HepG2 (cell line): ENCODE measurements at regions not wholly inside any gene's neighbourhood (a gene's known extent, or its start where the extent isn't known, plus 50 kb on each side); places are given as distances from the start of the nearest gene placed in this dataset.
A peak's percentile ranks its signal among the peaks of the same experiment; 100 is the strongest.

ENCODE experiments used
- FOXP4 ChIP-seq: sonication (generic); formaldehyde crosslinking; IDR thresholded peaks from 2 replicates; pipeline ENCODE4 v1.4.0; 2020; ENCODE audit warnings: missing genetic modification reagents
- HES4 ChIP-seq: sonication (generic); formaldehyde crosslinking; IDR thresholded peaks from 2 replicates; pipeline ENCODE4 v1.9.0; 2021; ENCODE audit warnings: mild to moderate bottlenecking, missing genetic modification reagents, borderline replicate concordance
- HHEX ChIP-seq: IDR thresholded peaks from 2 replicates; pipeline ENCODE4 v1.6.1; 2016; ENCODE audit warnings: control low read depth
- HMG20B ChIP-seq: conservative IDR thresholded peaks from 2 replicates; pipeline ENCODE4 v1.6.1; 2016; ENCODE audit warnings: missing genetic modification reagents, missing compliant biosample characterization
- HNRNPUL1 ChIP-seq: fragments of 200-400 bp; formaldehyde crosslinking; IDR thresholded peaks from 2 replicates; pipeline ENCODE4 v1.6.1; 2017; ENCODE audit warnings: low read depth, mild to moderate bottlenecking, low read length, moderate library complexity
- JUNB ChIP-seq: sonication (generic); formaldehyde crosslinking; IDR thresholded peaks from 2 replicates; pipeline ENCODE4 v1.8.0; 2022; ENCODE audit warnings: missing genetic modification reagents, mild to moderate bottlenecking, borderline replicate concordance
- MAFK ChIP-seq, 2 experiments: IDR thresholded peaks in 1 of 2; conservative IDR thresholded peaks in 1 of 2; 2 replicates each; pipeline ENCODE4 v1.6.1; 2011; ENCODE audit warnings: improper control_type of control experiment in 2 of 2, low read length in 2 of 2
- NFE2L2 ChIP-seq: fragments of 150-350 bp; IDR thresholded peaks from 2 replicates; pipeline ENCODE4 v1.6.1; 2014; ENCODE audit warnings: low read length
- NFYC ChIP-seq: IDR thresholded peaks from 2 replicates; pipeline ENCODE4 v1.6.1; 2016; ENCODE audit warnings: missing genetic modification reagents, missing compliant biosample characterization
- NR0B2 ChIP-seq: sonication (generic); formaldehyde crosslinking; IDR thresholded peaks from 2 replicates; pipeline ENCODE4 v1.4.0; 2020; ENCODE audit warnings: mild to moderate bottlenecking, missing genetic modification reagents
- SAP130 ChIP-seq: IDR thresholded peaks from 2 replicates; pipeline ENCODE4 v1.6.1; 2016; ENCODE audit warnings: low read depth
- SMYD3 ChIP-seq: sonication (generic); formaldehyde crosslinking; IDR thresholded peaks from 2 replicates; pipeline ENCODE4 v1.8.1; 2023; ENCODE audit warnings: mild to moderate bottlenecking, missing genetic modification reagents
- SRSF1 ChIP-seq: fragments of 200-400 bp; formaldehyde crosslinking; optimal IDR thresholded peaks from 2 replicates; pipeline ENCODE3; 2017; ENCODE audit warnings: mild to moderate bottlenecking, low read depth, low read length, moderate library complexity
- TBX3 ChIP-seq: fragments of 450-650 bp; IDR thresholded peaks from 2 replicates; pipeline ENCODE4 v1.6.1; 2017; ENCODE audit warnings: antibody characterized with exemption, mild to moderate bottlenecking, inconsistent platforms, borderline replicate concordance
- ZGPAT ChIP-seq: IDR thresholded peaks from 2 replicates; pipeline ENCODE4 v1.6.1; 2016; ENCODE audit warnings: mild to moderate bottlenecking
- ZNF333 ChIP-seq: sonication (generic); formaldehyde crosslinking; IDR thresholded peaks from 2 replicates; pipeline ENCODE4 v1.4.0; 2020; ENCODE audit warnings: mild to moderate bottlenecking, missing genetic modification reagents, borderline replicate concordance
- ZNF350 ChIP-seq: sonication (generic); formaldehyde crosslinking; IDR thresholded peaks from 2 replicates; pipeline ENCODE4 v1.4.0; 2020; ENCODE audit warnings: mild to moderate bottlenecking, low read depth, missing genetic modification reagents, borderline replicate concordance
- ZNF501 ChIP-seq: sonication (generic); formaldehyde crosslinking; IDR thresholded peaks from 2 replicates; pipeline ENCODE4 v1.5.1; 2020; ENCODE audit warnings: mild to moderate bottlenecking, moderate library complexity, missing genetic modification reagents
- ZNF569 ChIP-seq: sonication (generic); formaldehyde crosslinking; IDR thresholded peaks from 2 replicates; pipeline ENCODE4 v1.5.0; 2020; ENCODE audit warnings: mild to moderate bottlenecking, missing genetic modification reagents, moderate library complexity, borderline replicate concordance
- ZNF770 ChIP-seq: sonication (generic); formaldehyde crosslinking; IDR thresholded peaks from 2 replicates; pipeline ENCODE4 v1.5.0; 2020; ENCODE audit warnings: mild to moderate bottlenecking, missing genetic modification reagents
- ZNF772 ChIP-seq: sonication (generic); formaldehyde crosslinking; IDR thresholded peaks from 2 replicates; pipeline ENCODE4 v1.5.0; 2020; ENCODE audit warnings: mild to moderate bottlenecking, missing genetic modification reagents
- ZNF780A ChIP-seq: sonication (generic); formaldehyde crosslinking; IDR thresholded peaks from 2 replicates; pipeline ENCODE4 v1.8.0; 2022; ENCODE audit warnings: mild to moderate bottlenecking, missing genetic modification reagents, moderate library complexity

DNA sequence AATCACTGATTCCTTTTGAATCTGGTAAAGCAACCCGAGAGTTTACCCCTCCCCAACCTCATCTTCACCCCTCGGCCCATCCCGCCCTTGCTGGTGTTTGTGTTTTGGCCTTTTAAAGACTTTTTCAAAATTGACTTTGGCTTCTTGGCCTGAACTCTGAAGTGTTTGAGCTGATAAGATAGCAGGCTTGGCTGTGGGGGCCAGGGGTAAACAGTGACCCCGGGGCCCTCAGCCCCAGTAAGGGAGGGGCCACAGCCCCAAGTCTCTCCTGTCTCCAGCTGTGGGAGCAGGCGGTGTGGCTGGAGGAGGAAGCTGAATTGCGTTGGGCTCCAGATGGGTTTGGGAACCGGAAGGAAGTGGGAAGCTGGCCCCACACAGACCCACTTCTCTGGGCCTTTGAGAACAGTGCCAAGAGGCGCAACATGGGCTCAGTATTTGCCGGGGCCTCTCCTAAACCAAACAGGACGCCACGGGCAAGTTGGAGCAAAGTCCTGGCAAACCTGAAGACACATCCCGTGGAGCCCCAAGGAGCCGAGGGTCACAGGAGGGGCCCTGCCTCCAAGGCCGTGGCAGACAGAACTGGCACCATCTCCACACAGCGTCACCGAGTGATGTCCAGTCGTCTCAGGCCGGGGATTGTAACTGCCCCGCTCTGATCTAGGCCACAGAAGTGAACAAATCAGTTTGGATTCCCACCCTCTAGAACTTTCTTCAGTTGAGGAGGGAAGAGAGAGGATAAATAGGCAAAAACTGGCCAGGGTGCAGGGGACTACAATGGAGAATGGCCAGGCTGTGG lies 54.3 kb upstream of the PTPN1 start (continued):
- TF ChIP-seq ZNF770 (CRISPR knock-in tag), result peak; percentile 91
- TF ChIP-seq FOXP4 (CRISPR knock-in tag), result peak; percentile 99
- no peak for TF ChIP-seq HHEX (CRISPR knock-in tag)
- no peak for TF ChIP-seq ZNF569 (CRISPR knock-in tag)
- TF ChIP-seq NFYC (CRISPR knock-in tag), result no peak
- peak; percentile 88 for TF ChIP-seq ZGPAT (CRISPR knock-in tag)
- no peak for TF ChIP-seq SMYD3 (CRISPR knock-in tag)
- TF ChIP-seq ZNF333 (CRISPR knock-in tag), result no peak; the same call in none of the 2 replicates
- TF ChIP-seq ZNF350, result peak; percentile 95
- peak; percentile 88; the same call in 1 of the 2 replicates for TF ChIP-seq HES4
- peak; percentile 71 for TF ChIP-seq SAP130
- TF ChIP-seq HMG20B, result peak; percentile 91
- peak; percentile 93 for TF ChIP-seq SRSF1
- TF ChIP-seq MAFK (conservative IDR thresholded peaks at IDR 0.05 in 1 of 2, IDR thresholded peaks at IDR 0.05 in 1 of 2; ENCODE audit: low read length in 2 of 2), result no peak
- peak; percentile 90 for TF ChIP-seq ZNF501 (CRISPR knock-in tag)
- TF ChIP-seq ZNF772 (CRISPR knock-in tag), result peak; percentile 91
- TF ChIP-seq JUNB, result no peak
- no peak for TF ChIP-seq ZNF780A (CRISPR knock-in tag)
- no peak for TF ChIP-seq NFE2L2
- TF ChIP-seq NR0B2, result 0 out of 2 replicates have a peak, but pooled peaks have one; percentile 56
- TF ChIP-seq HNRNPUL1, result no peak
- no peak for TF ChIP-seq TBX3
